ENCODE measurements at regions not wholly inside any gene's neighbourhood (a gene's known extent, or its start where the extent isn't known, plus 50 kb on each side); places are given as distances from the start of the nearest gene placed in this dataset.

GRCh38 chr12:118813778-118814357 lies 167.5 kb upstream of the SRRM4 start:
- TF ChIP-seq TAF1 (IDR thresholded peaks at IDR 0.05; ENCODE audit: borderline replicate concordance, insufficient read depth, low read length), result no peak

GRCh38 chr12:118816296-118816695 lies 165.0 kb upstream of the SRRM4 start:
- TF ChIP-seq TAF1 (IDR thresholded peaks at IDR 0.05; ENCODE audit: borderline replicate concordance, insufficient read depth, low read length) (no peak), POLR2AphosphoS5 (IDR thresholded peaks at IDR 0.05; ENCODE audit: low read depth, low read length) (no peak), SIN3A (IDR thresholded peaks at IDR 0.05; ENCODE audit: borderline replicate concordance, insufficient read depth, low read length) (no peak), FOXP2 (optimal IDR thresholded peaks at IDR 0.05; ENCODE audit: borderline replicate concordance, extremely low read depth, extremely low read length, insufficient read depth) (no peak)
- TF ChIP-seq, protein P1, sequence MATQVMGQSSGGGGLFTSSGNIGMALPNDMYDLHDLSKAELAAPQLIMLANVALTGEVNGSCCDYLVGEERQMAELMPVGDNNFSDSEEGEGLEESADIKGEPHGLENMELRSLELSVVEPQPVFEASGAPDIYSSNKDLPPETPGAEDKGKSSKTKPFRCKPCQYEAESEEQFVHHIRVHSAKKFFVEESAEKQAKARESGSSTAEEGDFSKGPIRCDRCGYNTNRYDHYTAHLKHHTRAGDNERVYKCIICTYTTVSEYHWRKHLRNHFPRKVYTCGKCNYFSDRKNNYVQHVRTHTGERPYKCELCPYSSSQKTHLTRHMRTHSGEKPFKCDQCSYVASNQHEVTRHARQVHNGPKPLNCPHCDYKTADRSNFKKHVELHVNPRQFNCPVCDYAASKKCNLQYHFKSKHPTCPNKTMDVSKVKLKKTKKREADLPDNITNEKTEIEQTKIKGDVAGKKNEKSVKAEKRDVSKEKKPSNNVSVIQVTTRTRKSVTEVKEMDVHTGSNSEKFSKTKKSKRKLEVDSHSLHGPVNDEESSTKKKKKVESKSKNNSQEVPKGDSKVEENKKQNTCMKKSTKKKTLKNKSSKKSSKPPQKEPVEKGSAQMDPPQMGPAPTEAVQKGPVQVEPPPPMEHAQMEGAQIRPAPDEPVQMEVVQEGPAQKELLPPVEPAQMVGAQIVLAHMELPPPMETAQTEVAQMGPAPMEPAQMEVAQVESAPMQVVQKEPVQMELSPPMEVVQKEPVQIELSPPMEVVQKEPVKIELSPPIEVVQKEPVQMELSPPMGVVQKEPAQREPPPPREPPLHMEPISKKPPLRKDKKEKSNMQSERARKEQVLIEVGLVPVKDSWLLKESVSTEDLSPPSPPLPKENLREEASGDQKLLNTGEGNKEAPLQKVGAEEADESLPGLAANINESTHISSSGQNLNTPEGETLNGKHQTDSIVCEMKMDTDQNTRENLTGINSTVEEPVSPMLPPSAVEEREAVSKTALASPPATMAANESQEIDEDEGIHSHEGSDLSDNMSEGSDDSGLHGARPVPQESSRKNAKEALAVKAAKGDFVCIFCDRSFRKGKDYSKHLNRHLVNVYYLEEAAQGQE (IDR thresholded peaks at IDR 0.05; ENCODE audit: insufficient read depth in 1 of 2, low read depth in 2 of 2, low read length in 2 of 2), result no peak

- TF ChIP-seq POLR2AphosphoS5 (IDR thresholded peaks at IDR 0.05; ENCODE audit: low read depth, low read length) (no peak), SIN3A (IDR thresholded peaks at IDR 0.05; ENCODE audit: borderline replicate concordance, insufficient read depth, low read length) (no peak), FOXP2 (optimal IDR thresholded peaks at IDR 0.05; ENCODE audit: borderline replicate concordance, extremely low read depth, extremely low read length, insufficient read depth) (no peak), TAF1 (IDR thresholded peaks at IDR 0.05; ENCODE audit: borderline replicate concordance, insufficient read depth, low read length) (no peak)
- TF ChIP-seq, protein P1 (IDR thresholded peaks at IDR 0.05; ENCODE audit: insufficient read depth in 1 of 2, low read depth in 2 of 2, low read length in 2 of 2), result no peak
Measured at GRCh38 chr12:118821386-118821925, 159.9 kb upstream of the SRRM4 start.

- TF ChIP-seq, protein P1 (IDR thresholded peaks at IDR 0.05; ENCODE audit: insufficient read depth in 1 of 2, low read depth in 2 of 2, low read length in 2 of 2), result no peak
- TF ChIP-seq TAF1 (IDR thresholded peaks at IDR 0.05; ENCODE audit: borderline replicate concordance, insufficient read depth, low read length) (no peak), FOXP2 (optimal IDR thresholded peaks at IDR 0.05; ENCODE audit: borderline replicate concordance, extremely low read depth, extremely low read length, insufficient read depth) (no peak), POLR2AphosphoS5 (IDR thresholded peaks at IDR 0.05; ENCODE audit: low read depth, low read length) (no peak), SIN3A (IDR thresholded peaks at IDR 0.05; ENCODE audit: borderline replicate concordance, insufficient read depth, low read length) (no peak)
Measured at GRCh38 chr12:118822512-118822911, 158.8 kb upstream of the SRRM4 start.

DNA sequence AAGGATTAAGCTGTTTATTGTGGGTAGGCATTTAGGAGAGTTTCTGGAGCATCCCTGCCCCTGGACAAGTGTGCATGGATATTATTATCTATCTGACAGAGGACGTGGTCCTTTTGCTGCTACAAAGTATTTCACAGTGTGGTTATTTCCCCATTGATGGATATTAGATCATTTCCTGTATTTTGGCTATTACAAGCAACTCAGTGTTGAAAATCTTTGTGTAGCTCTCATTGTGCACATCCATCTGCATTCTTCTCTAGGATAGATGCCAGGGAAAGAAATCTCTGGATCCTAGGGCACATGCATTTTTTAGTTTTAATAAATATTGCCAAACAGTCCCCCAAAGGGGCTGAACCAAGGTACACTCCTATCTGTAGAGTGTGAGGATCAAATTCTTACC lies 154.3 kb upstream of the SRRM4 start:
- TF ChIP-seq SIN3A (IDR thresholded peaks at IDR 0.05; ENCODE audit: borderline replicate concordance, insufficient read depth, low read length) (no peak), POLR2AphosphoS5 (IDR thresholded peaks at IDR 0.05; ENCODE audit: low read depth, low read length) (no peak), TAF1 (IDR thresholded peaks at IDR 0.05; ENCODE audit: borderline replicate concordance, insufficient read depth, low read length) (no peak), FOXP2 (optimal IDR thresholded peaks at IDR 0.05; ENCODE audit: borderline replicate concordance, extremely low read depth, extremely low read length, insufficient read depth) (no peak)
- TF ChIP-seq, protein P1 (IDR thresholded peaks at IDR 0.05; ENCODE audit: insufficient read depth in 1 of 2, low read depth in 2 of 2, low read length in 2 of 2), result no peak
